Naive thymus-derived CD4-positive, alpha-beta T cell (primary cell): ENCODE measurements at regions not wholly inside any gene's neighbourhood (a gene's known extent, or its start where the extent isn't known, plus 50 kb on each side); places are given as distances from the start of the nearest gene placed in this dataset.

ENCODE experiments used
- ATAC-seq: fragments of 150-1000 bp; cut with Tn5 transposase; 2 replicates; pipeline ENCODE4 v1.10.0; 2021; ENCODE audit warnings: mild to moderate bottlenecking, moderate library complexity
- CTCF ChIA-PET: fragments of 350-600 bp; sonication (Branson Sonifier 250); formaldehyde crosslinking; loops from one replicate; lab custom pipeline; 2021; ENCODE audit warnings: antibody characterized with exemption; lab: Charles Lee
- POLR2A ChIA-PET: fragments of 350-600 bp; sonication (Branson Sonifier 250); formaldehyde crosslinking; loops from one replicate; lab custom pipeline; 2021; ENCODE audit warnings: antibody characterized with exemption, inconsistent platforms; lab: Charles Lee
- DNase-seq, 9 donors: peaks; one replicate each; pipeline versions ENCODE4 v3.0.0 to v3.0.0-alpha.2; 2020 to 2022; ENCODE audit warnings: mixed read lengths in 1 of 9
- H3K27ac ChIP-seq: one replicate; pipeline ENCODE4 v1.7.0; 2013; ENCODE audit warnings: mild to moderate bottlenecking, low read depth, low read length, moderate library complexity
- H3K27me3 ChIP-seq, 2 donors: one replicate each; pipeline ENCODE4 v1.7.0; 2013; ENCODE audit warnings: low read length in 2 of 2, mild to moderate bottlenecking in 2 of 2, moderate library complexity in 2 of 2; ENCODE audit not compliant: control insufficient read depth in 2 of 2, insufficient read depth in 2 of 2
- H3K36me3 ChIP-seq, 3 experiments: 1 replicate in 2 of 3; 2 replicates in 1 of 3; pipeline ENCODE4 v1.7.0; 2013; ENCODE audit warnings: low read length in 3 of 3, mild to moderate bottlenecking in 3 of 3, moderate library complexity in 1 of 3; ENCODE audit not compliant: insufficient read depth in 3 of 3, control insufficient read depth in 2 of 3
- H3K4me1 ChIP-seq, 2 donors: one replicate each; pipeline ENCODE4 v1.7.0; 2013; ENCODE audit warnings: low read length in 2 of 2, mild to moderate bottlenecking in 2 of 2, moderate library complexity in 1 of 2; ENCODE audit not compliant: control insufficient read depth in 2 of 2, insufficient read depth in 2 of 2
- H3K4me3 ChIP-seq: 2 replicates; pipeline ENCODE4 v1.7.0; 2013; ENCODE audit warnings: mild to moderate bottlenecking, low read length
- H3K9me3 ChIP-seq, 3 experiments: 1 replicate in 2 of 3; 2 replicates in 1 of 3; pipeline ENCODE4 v1.7.0; 2013; ENCODE audit warnings: low read length in 3 of 3; ENCODE audit not compliant: control insufficient read depth in 2 of 3
- H3K27ac Mint-ChIP-seq, 9 donors: one replicate each; pipeline ENCODE4 v1.8.0; 2020 to 2022; ENCODE audit warnings: mixed read lengths in 9 of 9, mild to moderate bottlenecking in 8 of 9, moderate library complexity in 5 of 9, inconsistent platforms in 2 of 9
- H3K27me3 Mint-ChIP-seq, 5 donors: one replicate each; pipeline ENCODE4 v1.8.0; 2021 to 2022; ENCODE audit warnings: mixed read lengths in 5 of 5, mild to moderate bottlenecking in 1 of 5
- H3K36me3 Mint-ChIP-seq, 5 donors: one replicate each; pipeline ENCODE4 v1.8.0; 2020 to 2022; ENCODE audit warnings: mixed read lengths in 5 of 5, mild to moderate bottlenecking in 3 of 5, inconsistent platforms in 1 of 5
- H3K4me1 Mint-ChIP-seq, 7 donors: one replicate each; pipeline ENCODE4 v1.8.0; 2020 to 2022; ENCODE audit warnings: mixed read lengths in 7 of 7, mild to moderate bottlenecking in 3 of 7, inconsistent platforms in 1 of 7
- H3K4me3 Mint-ChIP-seq, 10 donors: one replicate each; pipeline ENCODE4 v1.8.0; 2020 to 2022; ENCODE audit warnings: mild to moderate bottlenecking in 10 of 10, mixed read lengths in 10 of 10, moderate library complexity in 6 of 10, inconsistent platforms in 2 of 10
- H3K9me3 Mint-ChIP-seq, 11 donors: one replicate each; pipeline ENCODE4 v1.8.0; 2020 to 2022; ENCODE audit warnings: mixed read lengths in 11 of 11, mild to moderate bottlenecking in 4 of 11, inconsistent platforms in 1 of 11, moderate library complexity in 1 of 11
- intact Hi-C, 2 donors: fragments of 100-400 bp; cut with micrococcal nuclease; formaldehyde crosslinking; loops; one replicate each; pipeline ENCODE4 v1.15.1; 2023

- peaks cover 0 to 2% (median 0%) of the 10 kb centered on the region in 7 donors for H3K4me1 Mint-ChIP-seq
- POLR2A ChIA-PET = no interaction called here
- Histone ChIP-seq H3K36me3 (no peaks in the 10 kb centered on the region), H3K4me1 (no peaks in the 10 kb centered on the region), H3K27me3 (no peaks in the 10 kb centered on the region), H3K4me3 (no peak overlapping the region), H3K9me3 (no peaks in the 10 kb centered on the region), H3K27ac (no peak overlapping the region)
- H3K9me3 Mint-ChIP-seq = peaks cover 0 to 8% (median 0%) of the 10 kb centered on the region in 11 donors
- DNase-seq (no peak), ATAC-seq (no peak)
- CTCF ChIA-PET = no interaction called here
- intact Hi-C loops = no loop called here
- H3K36me3 Mint-ChIP-seq = no peaks in the 10 kb centered on the region
- H3K27me3 Mint-ChIP-seq = no peaks in the 10 kb centered on the region
- no peak overlapping the region for H3K4me3 Mint-ChIP-seq
- no peak overlapping the region for H3K27ac Mint-ChIP-seq
Measured at GRCh38 chrX:142068365-142068764, 136.7 kb downstream of the MAGEC2 start.

GRCh38 chrX:142060191-142060590, 144.9 kb downstream of the MAGEC2 start:
- no peaks in the 10 kb centered on the region for H3K27me3 Mint-ChIP-seq
- H3K4me3 ChIP-seq = no peak overlapping the region
- POLR2A ChIA-PET = no interaction called here

GRCh38 chrX:142054094-142054493, 150.4 kb downstream of the MAGEC1 start:
- CTCF ChIA-PET = no interaction called here
- H3K9me3 ChIP-seq = peaks cover 0 to 16% (median 0%) of the 10 kb centered on the region in 3 experiments
- H3K27ac ChIP-seq = no peak overlapping the region
- ATAC-seq (no peak), DNase-seq (no peak)
- no peaks in the 10 kb centered on the region for H3K4me1 ChIP-seq
- intact Hi-C loops = no loop called here
- Mint-ChIP-seq H3K27ac (no peak overlapping the region), H3K4me1 (no peaks in the 10 kb centered on the region), H3K4me3 (no peak overlapping the region), H3K9me3 (peaks cover 0 to 9% (median 0%) of the 10 kb centered on the region in 11 donors), H3K36me3 (no peaks in the 10 kb centered on the region), H3K27me3 (no peaks in the 10 kb centered on the region)
- H3K4me3 ChIP-seq = no peak overlapping the region
- H3K36me3 ChIP-seq = no peaks in the 10 kb centered on the region
- POLR2A ChIA-PET = no interaction called here
- H3K27me3 ChIP-seq = no peaks in the 10 kb centered on the region

More at GRCh38 chrX:142060191-142060590, 144.9 kb downstream of the MAGEC2 start:
- Histone ChIP-seq H3K27ac (no peak overlapping the region), H3K36me3 (no peaks in the 10 kb centered on the region), H3K4me1 (no peaks in the 10 kb centered on the region), H3K27me3 (no peaks in the 10 kb centered on the region), H3K9me3 (peaks cover 0 to 24% (median 0%) of the 10 kb centered on the region in 3 experiments)
- Mint-ChIP-seq H3K4me3 (no peak overlapping the region), H3K9me3 (peaks cover 0 to 8% (median 5%) of the 10 kb centered on the region in 11 donors), H3K36me3 (no peaks in the 10 kb centered on the region), H3K27ac (no peak overlapping the region), H3K4me1 (no peaks in the 10 kb centered on the region)
- intact Hi-C loops = no loop called here
- ATAC-seq (no peak), DNase-seq (no peak)
- CTCF ChIA-PET = no interaction called here

GRCh38 chrX:142052238-142052637, 148.5 kb downstream of the MAGEC1 start:
- DNase-seq (no peak), ATAC-seq (no peak)
- Mint-ChIP-seq H3K4me1 (no peaks in the 10 kb centered on the region), H3K9me3 (peaks cover 0 to 9% (median 2%) of the 10 kb centered on the region in 11 donors), H3K4me3 (no peak overlapping the region), H3K36me3 (no peaks in the 10 kb centered on the region), H3K27me3 (no peaks in the 10 kb centered on the region), H3K27ac (no peak overlapping the region)
- intact Hi-C loops = no loop called here
- Histone ChIP-seq H3K36me3 (no peaks in the 10 kb centered on the region), H3K9me3 (no peaks in the 10 kb centered on the region), H3K27ac (no peak overlapping the region), H3K27me3 (no peaks in the 10 kb centered on the region), H3K4me3 (no peak overlapping the region), H3K4me1 (no peaks in the 10 kb centered on the region)
- CTCF ChIA-PET = no interaction called here
- POLR2A ChIA-PET = no interaction called here

- intact Hi-C loops = no loop called here
- Histone ChIP-seq H3K9me3 (no peaks in the 10 kb centered on the region), H3K27me3 (no peaks in the 10 kb centered on the region), H3K4me3 (no peak overlapping the region), H3K27ac (no peak overlapping the region), H3K4me1 (no peaks in the 10 kb centered on the region), H3K36me3 (no peaks in the 10 kb centered on the region)
- POLR2A ChIA-PET = no interaction called here
- no peaks in the 10 kb centered on the region for H3K4me1 Mint-ChIP-seq
- peaks cover 0 to 9% (median 3%) of the 10 kb centered on the region in 11 donors for H3K9me3 Mint-ChIP-seq
- no peak overlapping the region for H3K4me3 Mint-ChIP-seq
- DNase-seq = no peak
- H3K27ac Mint-ChIP-seq = no peak overlapping the region
- ATAC-seq = no peak
- CTCF ChIA-PET = no interaction called here
- H3K36me3 Mint-ChIP-seq = no peaks in the 10 kb centered on the region
- no peaks in the 10 kb centered on the region for H3K27me3 Mint-ChIP-seq
Measured at GRCh38 chrX:142043196-142043595, 139.5 kb downstream of the MAGEC1 start.

- Histone ChIP-seq H3K4me3 (no peak overlapping the region), H3K27ac (no peak overlapping the region), H3K27me3 (no peaks in the 10 kb centered on the region), H3K9me3 (no peaks in the 10 kb centered on the region), H3K4me1 (no peaks in the 10 kb centered on the region), H3K36me3 (no peaks in the 10 kb centered on the region)
- peaks cover 0 to 9% (median 0%) of the 10 kb centered on the region in 11 donors for H3K9me3 Mint-ChIP-seq
- CTCF ChIA-PET = no interaction called here
- no peak overlapping the region for H3K27ac Mint-ChIP-seq
- H3K27me3 Mint-ChIP-seq = no peaks in the 10 kb centered on the region
- intact Hi-C loops = no loop called here
- no peaks in the 10 kb centered on the region for H3K36me3 Mint-ChIP-seq
- POLR2A ChIA-PET = no interaction called here
- H3K4me1 Mint-ChIP-seq = no peaks in the 10 kb centered on the region
- ATAC-seq (no peak), DNase-seq (no peak)
- no peak overlapping the region for H3K4me3 Mint-ChIP-seq
Measured at GRCh38 chrX:142040906-142041305, 137.2 kb downstream of the MAGEC1 start.

GRCh38 chrX:142036116-142036515, 132.4 kb downstream of the MAGEC1 start:
- no peaks in the 10 kb centered on the region for H3K36me3 ChIP-seq
- H3K4me1 ChIP-seq = no peaks in the 10 kb centered on the region
- no peak overlapping the region for H3K4me3 ChIP-seq
- ATAC-seq (no peak), DNase-seq (no peak)
- no peak overlapping the region for H3K27ac ChIP-seq
- ChIA-PET POLR2A (no interaction called here), CTCF (no interaction called here)
- Mint-ChIP-seq H3K27ac (no peak overlapping the region), H3K4me1 (no peaks in the 10 kb centered on the region), H3K36me3 (no peaks in the 10 kb centered on the region), H3K9me3 (peaks cover 0 to 5% (median 0%) of the 10 kb centered on the region in 11 donors), H3K4me3 (no peak overlapping the region), H3K27me3 (no peaks in the 10 kb centered on the region)
- intact Hi-C loops = no loop called here
- H3K9me3 ChIP-seq = no peaks in the 10 kb centered on the region
- no peaks in the 10 kb centered on the region for H3K27me3 ChIP-seq
